Right kidney (tissue), 1 donor: ENCODE measurements at regions not wholly inside any gene's neighbourhood (a gene's known extent, or its start where the extent isn't known, plus 50 kb on each side); places are given as distances from the start of the nearest gene placed in this dataset.
"Not testable (repeated sequence)": the region's sequence is repeated elsewhere in the genome, so short reads cannot be mapped to it uniquely, and the experiment has no call there.

Experiments used
- DNase-seq: peaks from one replicate; pipeline ENCODE4 v3.0.0-alpha.2; 2016

DNA sequence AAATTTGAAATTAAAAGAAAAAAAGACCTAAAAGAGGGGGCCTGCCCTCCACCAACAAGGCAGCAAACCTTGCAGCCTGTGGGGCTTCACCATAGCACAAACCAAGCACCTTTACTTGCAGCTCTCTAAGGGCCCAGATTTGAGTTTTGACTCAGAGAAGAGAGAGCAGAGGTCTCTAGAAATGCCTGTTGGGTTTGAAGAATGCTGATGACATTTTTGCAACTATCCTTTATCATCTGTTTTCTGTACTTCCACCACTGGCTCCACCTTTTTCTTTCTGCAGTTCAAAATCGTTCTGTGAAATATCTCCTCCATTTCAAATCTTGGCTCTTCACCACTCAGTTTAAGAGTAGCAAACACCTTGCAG lies 83.8 kb upstream of the HMGA2 start:
- no peak for DNase-seq

DNA sequence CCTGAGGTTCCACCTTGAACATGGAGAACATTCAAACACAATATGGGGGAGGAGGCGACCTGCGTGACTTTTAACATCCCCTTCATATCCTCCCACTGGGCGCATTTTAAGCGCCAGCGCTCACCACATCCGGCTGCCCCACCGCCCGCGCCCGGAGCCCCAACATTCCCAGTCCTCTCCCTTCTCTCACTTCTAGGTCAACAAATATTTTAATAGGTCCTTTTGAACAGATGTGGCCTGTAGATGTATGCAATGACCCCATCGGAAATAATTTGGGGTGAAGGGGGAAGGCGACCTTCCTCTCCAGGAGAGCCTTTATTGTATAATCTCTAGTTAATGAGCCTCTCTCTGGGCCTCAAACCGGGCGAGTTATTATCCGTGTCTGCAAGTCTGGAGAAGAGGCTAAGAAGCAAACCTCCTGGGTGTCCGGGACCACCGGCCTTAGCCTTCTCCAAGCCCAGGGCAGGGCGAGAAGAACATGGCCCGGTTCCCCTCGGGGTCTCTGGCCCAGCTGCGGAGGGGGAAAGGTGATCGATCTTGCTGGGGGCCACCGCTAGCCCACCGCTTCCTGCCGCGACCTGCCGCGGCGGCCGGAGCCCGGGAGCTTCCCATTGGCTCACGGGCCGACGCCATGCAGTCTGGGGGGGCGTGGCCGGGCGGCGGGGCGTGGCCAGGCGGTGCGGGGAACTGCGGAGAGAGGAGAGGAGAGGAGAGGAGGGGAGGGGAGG lies 83.2 kb upstream of the HMGA2 start:
- peak; percentile 98 for DNase-seq

DNA sequence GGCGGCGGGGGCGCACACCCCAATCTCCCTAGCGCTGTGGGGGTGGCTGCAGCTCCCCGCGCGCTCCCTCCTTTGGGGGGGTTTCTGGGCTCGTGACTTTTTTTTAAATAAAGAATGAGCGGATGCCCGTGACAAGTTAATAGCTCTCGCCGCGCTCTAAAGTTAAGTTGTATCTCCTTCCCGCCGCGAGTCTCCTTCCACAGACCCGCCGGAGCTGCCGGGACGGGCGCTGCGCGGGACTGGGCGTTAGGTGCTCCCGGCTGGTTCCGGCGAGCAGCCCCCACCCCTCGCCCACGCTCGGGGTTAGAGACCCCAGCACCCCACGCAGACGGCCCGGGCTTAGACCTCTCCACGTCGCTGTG lies 82.6 kb upstream of the HMGA2 start:
- peak; percentile 92 for DNase-seq

DNA sequence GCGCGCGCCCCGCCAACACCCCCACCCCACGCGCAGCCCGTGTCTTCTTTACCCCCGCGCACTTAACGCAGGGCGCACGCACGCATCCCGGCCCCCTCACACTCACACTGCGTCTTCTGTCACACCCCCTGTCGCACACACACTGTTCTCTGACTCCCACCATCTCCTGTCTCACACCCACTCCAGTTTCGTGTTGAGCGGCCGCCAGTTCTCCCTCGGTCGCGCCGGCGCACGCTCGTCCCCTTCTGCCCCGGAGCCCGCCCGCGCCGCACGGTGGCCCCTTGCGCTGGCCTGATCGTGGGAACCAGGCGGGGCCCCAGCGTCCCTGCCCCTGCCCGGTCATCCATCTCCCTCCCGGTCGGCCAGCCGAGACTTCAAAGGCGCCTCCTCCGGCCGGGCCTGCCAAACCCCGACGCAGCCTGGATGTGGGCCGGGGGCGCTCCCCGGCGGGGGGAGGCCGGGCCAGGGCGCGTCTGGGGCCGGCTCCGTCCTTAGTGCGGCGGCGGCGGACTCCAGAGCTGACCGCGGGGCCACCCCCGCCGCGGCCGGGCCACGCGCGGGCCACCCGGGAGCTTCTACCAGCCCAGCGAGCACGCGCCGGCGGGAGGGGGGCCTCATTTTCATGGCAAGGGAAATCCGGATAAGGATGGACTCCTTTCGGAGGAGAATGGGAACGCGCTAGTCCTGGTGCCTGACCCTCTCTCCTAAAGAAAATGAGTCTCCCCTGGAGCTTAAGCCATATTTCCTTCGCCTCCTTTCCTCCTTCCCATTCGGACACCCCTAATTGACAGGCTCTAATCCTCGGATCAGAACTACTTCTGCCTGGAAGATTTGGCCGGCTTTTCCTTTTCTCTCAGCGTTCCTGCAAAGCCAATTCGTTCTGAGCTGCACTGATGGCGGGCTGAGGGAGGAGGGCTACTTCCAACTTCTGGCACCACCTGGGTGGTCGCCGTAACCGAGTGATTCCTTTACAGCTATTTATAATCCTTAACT lies 82.0 kb upstream of the HMGA2 start:
- peak; percentile 90 for DNase-seq

DNA sequence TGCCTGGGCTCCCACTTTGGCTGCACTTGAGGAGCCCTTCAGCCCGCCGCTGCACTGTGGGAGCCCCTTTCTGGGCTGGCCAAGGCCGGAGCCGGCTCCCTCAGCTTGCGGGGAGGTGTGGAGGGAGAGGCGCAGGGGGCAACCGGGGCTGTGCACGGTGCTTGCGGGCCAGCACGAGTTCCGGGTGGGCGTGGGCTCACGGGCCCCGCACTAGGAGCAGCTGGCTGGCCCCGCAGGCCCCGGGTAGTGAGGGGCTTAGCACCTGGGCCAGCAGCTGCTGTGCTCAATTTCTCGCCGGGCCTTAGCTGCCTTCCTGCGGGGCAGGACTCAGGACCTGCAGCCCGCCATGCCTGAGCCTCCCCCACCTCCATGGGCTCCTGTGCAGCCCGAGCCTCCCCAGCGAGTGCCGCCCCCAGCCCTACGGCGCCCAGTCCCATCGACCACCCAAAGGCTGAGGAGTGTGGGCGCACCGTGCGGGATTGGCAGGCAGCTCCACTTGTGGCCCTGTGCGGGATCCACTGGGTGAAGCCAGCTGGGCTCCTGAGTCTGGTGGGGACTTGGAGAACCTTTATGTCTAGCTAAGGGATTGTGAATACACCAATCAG lies 79.9 kb upstream of the HMGA2 start:
- DNase-seq = not testable (repeated sequence)

DNA sequence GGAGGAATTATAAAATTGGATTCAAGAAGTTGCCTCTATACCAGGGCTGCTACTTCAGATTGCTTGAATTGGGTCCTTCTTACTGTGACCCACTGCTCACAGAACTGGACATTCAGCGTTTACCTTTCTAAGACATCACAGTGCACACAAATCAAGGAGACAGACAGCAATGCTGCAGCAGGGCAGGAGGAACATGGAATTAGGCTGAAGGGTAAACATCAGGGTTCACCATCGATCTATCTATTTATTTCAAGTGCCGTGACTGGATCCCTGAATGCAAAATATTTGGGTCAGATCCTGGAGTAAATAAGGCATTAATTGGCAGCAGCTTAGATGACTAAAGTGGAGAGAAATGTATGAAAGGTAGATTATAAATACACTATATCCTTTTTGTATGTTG lies 76.9 kb upstream of the HMGA2 start:
- no peak for DNase-seq

DNA sequence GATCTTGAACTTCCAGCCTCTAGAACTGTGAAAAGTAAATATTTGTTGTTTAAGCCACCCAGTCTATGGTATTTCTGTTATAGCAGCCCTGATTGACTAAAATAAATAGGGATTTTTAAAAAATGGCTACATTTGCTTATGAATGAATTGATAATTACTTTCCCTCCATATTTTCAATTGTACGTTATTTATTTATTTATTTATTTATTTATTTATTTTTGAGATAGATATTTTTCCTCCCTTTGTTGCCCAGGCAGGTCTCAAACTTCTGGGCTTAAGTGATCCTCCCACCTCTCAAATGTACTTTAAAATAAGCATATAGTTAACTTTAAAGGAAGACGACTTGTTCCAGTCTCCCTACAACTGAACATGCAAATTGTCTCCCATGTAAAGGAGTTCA lies 76.0 kb upstream of the HMGA2 start:
- no peak for DNase-seq

DNA sequence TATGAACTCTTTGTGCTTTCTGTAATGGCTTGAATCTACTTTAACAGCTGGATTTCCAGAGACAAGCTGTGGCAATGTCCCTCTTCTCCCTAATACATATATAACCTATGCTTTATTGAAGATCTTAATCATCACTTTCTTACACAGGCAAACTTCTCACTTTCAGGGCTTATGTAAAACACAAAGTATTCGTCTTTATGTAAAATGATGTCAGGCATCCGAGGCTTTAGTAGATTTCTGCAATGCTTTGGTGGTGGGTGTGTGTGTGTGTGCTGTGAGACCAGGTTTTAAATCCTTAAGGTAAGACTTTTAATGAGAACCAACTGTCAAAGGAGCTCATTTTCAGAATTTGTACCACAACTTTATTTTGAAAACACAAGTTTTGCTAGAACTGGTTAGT lies 70.0 kb upstream of the HMGA2 start:
- no peak for DNase-seq

DNA sequence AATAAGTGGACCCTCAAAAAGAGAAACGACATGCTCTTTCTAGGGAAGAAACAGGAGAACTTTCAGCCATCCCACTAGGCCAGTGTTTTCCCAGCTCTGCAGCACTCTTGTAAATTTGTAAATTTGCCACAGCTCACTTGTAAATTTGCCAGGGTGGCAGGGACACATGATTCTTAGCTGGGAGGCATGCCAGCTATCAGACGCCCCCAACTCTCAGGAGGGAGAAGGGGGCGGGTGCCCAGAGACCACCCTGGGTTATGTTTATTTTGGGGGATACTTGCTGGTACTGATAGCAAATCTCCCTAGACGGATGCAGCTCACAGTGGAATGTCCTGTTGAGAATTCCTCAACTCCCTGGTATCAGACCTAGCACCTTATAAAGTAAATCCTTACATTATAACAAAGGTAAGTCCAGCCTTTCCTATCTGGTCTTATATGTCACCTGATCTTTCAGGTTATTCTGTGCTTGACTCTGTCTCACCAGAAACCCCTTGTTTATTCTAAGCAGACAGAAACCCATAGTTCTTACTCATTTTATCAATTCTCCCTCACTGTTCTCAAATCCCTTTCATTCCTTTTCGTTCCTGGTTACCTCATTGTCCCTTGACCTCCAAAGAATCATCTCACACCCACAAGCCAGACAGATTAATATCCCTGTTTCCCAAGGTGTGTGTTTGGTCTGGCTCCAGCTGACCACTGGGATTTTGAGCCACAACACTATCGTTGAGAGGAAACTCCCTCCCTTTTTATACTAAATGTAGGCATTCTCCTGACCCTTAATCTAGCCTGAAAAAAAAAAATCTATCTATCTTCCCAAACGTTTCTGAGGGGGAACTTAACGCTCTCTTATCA lies 69.3 kb upstream of the HMGA2 start:
- DNase-seq = no peak

DNA sequence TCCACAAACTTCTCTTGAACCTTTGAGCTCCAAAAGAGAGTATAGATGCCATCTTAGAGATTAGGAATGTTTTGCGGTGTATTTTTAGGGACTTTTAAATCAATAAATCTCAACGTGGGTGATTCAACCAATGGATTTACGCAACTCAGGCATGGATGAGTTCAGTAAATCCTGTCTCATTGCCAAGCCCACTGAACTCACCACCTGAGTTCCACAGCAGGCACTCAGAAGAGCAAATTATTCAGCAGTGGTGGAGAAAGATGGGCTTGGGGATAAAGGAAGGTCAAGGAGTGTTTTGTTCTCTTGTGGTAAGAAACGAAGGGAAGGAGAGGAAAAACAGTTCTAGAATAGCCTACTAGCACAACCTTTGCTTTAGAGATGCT lies 68.7 kb upstream of the HMGA2 start:
- no peak for DNase-seq

DNA sequence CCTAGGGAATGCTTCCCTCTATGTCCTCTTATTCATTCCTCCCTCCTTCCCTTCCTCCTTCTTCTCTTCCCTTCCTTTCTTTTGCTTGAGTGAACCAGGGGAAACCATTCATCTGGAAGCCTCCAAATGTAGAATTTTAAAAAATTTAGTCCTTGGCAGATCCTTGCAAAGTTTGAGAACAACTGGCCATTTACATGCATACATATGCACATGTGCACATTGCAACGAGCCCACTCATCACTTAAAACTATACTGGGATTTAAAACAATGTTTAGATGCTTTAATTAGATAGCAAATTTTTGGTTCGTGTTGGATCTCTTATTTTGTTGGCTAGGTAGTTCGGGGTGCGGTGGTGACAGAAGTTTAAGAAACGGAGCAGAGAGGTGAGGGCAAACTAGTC lies 68.0 kb upstream of the HMGA2 start:
- DNase-seq = no peak

DNA sequence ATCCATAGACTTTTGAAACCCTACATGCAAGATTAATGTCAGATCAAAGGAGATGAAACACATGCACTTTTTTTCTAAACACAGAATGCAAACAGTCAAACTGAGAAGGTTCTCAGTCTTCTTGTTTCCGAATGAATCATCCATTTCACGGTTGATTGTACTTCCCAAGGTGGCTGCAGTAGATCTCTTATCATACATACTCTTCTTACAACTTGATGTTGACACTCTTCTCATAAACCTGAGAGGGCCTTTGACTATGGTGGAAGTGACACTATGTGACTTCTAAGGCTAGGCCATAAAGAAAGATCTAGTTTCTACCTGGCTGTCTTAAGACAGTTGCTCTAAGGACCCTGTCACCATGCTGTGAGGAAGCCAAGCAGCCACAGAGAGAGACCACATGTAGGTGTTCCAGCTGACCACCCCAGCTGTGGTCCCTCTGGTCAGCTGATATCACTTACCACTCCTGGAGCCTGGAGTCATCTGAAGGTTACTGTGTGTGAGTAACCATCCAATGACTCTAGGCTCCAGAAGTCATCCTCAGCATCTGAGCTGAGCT lies 67.2 kb upstream of the HMGA2 start:
- no peak for DNase-seq

DNA sequence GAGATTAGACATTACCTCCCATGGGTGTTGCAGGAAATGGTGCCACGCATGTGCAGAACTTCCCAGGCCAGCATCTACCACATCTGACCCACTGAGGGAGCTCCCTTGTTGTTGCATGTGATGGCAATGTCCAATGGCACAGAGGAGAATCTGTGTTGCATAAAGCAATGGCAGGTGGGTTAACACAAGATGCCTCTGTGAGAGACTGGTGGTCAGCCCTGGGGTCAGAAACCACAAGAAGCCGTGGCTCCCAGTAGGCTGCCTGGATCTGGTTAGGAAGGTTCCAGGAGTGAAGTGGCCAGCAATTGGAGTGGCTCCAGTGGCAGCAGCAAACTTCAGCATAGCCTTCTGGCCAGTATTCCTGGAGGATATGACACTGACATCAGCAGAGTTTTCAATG lies 65.9 kb upstream of the HMGA2 start:
- DNase-seq = no peak

DNA sequence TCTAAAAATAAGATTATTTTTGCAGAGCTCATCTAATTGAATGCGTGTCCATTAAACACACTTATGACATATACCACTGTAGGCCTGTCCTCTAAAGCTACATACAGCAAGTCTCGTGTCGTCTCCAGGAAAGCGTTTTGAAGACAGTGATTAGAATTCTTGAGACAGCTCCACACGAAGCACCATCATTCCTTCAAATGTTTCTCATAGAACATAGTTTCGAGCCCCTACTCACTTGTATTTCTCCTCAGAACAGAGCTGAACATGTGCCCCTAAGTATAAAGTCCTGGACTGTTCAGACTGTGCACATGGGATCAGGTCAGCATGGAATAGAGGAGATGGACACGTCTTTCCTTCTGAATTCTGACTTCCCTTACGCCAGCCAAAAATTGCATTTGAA lies 64.5 kb upstream of the HMGA2 start:
- no peak for DNase-seq

DNA sequence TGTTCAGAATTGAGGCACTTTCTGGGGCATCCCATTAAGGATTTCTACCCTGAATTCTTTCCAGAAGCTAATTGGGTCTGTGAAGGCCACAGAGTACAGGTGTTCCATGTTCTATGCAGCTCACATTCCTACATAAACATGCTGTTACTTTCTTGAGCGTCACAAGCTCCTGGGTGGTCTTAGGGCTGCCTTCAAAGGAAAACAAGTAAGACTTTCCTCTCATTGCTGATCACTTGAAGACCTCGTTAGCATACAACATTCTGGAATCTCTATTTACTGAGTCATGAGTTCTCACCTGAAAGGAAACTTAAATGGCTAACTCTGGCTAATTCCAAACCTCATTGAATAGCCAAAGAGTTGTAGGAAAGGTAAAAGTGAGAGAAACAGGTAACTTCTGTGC lies 63.0 kb upstream of the HMGA2 start:
- DNase-seq = no peak

DNA sequence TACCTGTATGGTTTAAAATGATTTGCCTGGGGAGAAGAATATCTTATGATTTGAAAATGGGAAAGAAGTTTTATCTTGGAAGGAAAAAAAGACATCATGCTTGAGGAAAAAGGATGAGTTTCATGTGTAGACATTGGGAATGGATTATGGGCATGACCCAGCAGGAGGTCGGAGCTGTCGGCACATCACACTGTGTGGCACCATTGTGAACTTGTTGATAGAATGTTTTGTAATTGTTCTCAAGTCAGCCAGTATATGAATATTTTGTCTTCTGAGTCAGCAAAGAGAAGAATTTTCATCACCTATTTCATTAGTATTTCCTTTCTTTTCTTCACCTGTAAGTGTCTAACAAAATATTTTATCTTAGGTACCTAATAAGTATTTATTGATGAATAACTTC lies 60.0 kb upstream of the HMGA2 start:
- DNase-seq = no peak

DNA sequence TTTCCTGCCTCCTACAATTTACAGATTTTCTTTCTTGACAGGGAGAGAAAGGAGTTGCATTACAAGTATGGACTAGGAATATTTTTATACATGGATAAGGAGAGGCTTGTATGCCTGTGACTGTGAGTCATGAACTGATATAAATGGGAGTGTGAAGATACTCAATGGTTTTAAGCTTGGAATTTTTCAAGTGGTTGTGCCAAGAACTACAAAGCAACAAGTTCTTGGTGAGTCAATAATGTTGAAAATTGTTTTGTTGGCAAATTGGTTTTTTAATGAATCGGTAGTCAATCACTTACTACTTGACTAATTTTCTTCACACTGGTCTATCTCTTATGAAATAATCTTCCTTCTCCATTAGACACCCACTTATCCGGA lies 58.9 kb upstream of the HMGA2 start:
- DNase-seq = no peak

DNA sequence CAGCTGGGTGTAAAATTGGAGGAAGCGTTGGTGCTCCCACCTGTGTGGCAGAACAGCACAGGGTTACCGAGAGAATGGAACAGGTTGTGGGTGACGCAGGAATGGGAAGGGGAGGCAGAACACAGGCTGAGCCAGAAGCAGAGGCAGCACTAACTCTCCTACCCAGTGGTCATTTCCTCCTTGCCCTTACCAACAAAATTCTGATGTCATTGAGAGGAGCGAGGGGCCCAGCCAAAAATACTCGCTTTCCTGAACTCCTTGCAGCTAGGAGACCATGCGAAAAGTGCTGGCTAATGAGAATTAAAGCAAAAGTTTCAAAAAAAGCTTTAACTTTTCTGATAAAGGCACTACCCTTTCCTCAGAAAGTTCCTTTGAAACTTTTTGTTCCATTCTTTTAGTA lies 54.4 kb upstream of the HMGA2 start:
- no peak for DNase-seq
